Heart left ventricle (tissue), 16 donors: ENCODE measurements at regions not wholly inside any gene's neighbourhood (a gene's known extent, or its start where the extent isn't known, plus 50 kb on each side); places are given as distances from the start of the nearest gene placed in this dataset.

Source experiments
- ATAC-seq, 4 donors: fragments of 200-7000 bp; cut with Tn5 transposase; one replicate each; pipeline ENCODE4 v1.9.1; 2020 to 2022; ENCODE audit warnings: moderate library complexity in 4 of 4, mild to moderate bottlenecking in 3 of 4, moderate number of reproducible peaks in 1 of 4
- DNase-seq, 5 donors: peaks; one replicate each; pipeline ENCODE4 v3.0.0-alpha.2; 2020
- H3K27ac ChIP-seq, 12 donors: fragments of 200-600 bp; sonication (generic) in 4 of 12; one replicate each; pipeline versions ENCODE4 v1.5.0 to v1.8.0; 2016 to 2022; ENCODE audit warnings: mild to moderate bottlenecking in 2 of 12
- H3K27me3 ChIP-seq, 9 donors: fragments of 200-600 bp; sonication (generic) in 2 of 9; one replicate each; pipeline versions ENCODE4 v1.5.1 to v1.8.0; 2016 to 2022; ENCODE audit warnings: mild to moderate bottlenecking in 3 of 9
- H3K36me3 ChIP-seq, 9 donors: fragments of 200-600 bp; sonication (generic) in 2 of 9; one replicate each; pipeline versions ENCODE4 v1.5.0 to v1.8.0; 2018 to 2022; ENCODE audit warnings: mild to moderate bottlenecking in 2 of 9
- H3K4me1 ChIP-seq, 12 donors: fragments of 200-600 bp; sonication (generic) in 4 of 12; one replicate each; pipeline versions ENCODE4 v1.5.0 to v1.8.0; 2016 to 2022; ENCODE audit warnings: mild to moderate bottlenecking in 3 of 12
- H3K4me3 ChIP-seq, 12 donors: fragments of 200-600 bp; sonication (generic) in 4 of 12; one replicate each; pipeline versions ENCODE4 v1.5.0 to v1.8.0; 2017 to 2022; ENCODE audit warnings: mild to moderate bottlenecking in 9 of 12, moderate library complexity in 4 of 12
- H3K9me3 ChIP-seq, 12 donors: fragments of 200-600 bp; sonication (generic) in 4 of 12; one replicate each; pipeline versions ENCODE4 v1.5.0 to v1.8.0; 2016 to 2022; ENCODE audit warnings: mild to moderate bottlenecking in 1 of 12
- CTCF ChIP-seq, 12 donors: fragments of 200-600 bp; sonication (generic) in 4 of 12; IDR thresholded peaks; one replicate each; pipeline versions ENCODE4 v1.5.0 to v1.8.0; 2018 to 2022; ENCODE audit warnings: antibody characterized with exemption in 12 of 12, mild to moderate bottlenecking in 5 of 12
- POLR2A ChIP-seq, 2 donors: fragments of 450-650 bp; IDR thresholded peaks; one replicate each; pipeline ENCODE4 v1.6.1; 2017; ENCODE audit warnings: antibody characterized with exemption in 2 of 2, mild to moderate bottlenecking in 2 of 2, moderate library complexity in 2 of 2
- WGBS, 4 donors: extraction: QIAGEN DNeasy Blood & Tissue Kit in 2 of 4; methylation state at CpG; one replicate each; pipeline versions ENCODE4 v1.1.5 to v1.1.7; 2013 to 2018; 5-methylcytosine and 5-hydroxymethylcytosine counted together
- intact Hi-C, 10 donors: fragments of 100-400 bp; cut with DNase I; formaldehyde crosslinking; loops; one replicate each; pipeline versions ENCODE4 v1.11.1 to v1.14.2; 2022
- donor health status: ischemic (EF 13 %, LVEDD 7.1; RV severe dilation, severe dysfunction).
- donor health status: healthy with polysubstance abuse.
- donor health status: DM: no; HTN: yes; CAD: no.
- donor health status: DM: no; HTN: no; CAD: no.
- donor health status: ischemic (EF 25% LVEDD 6.9; RV normal size, moderate dysfunction).
- donor health status: ischemic (EF 25% LVEDD 5.7; RV mildly dilated, moderate dysfunction).
- donor health status: healthy.
- donor health status: DM: yes; HTN: yes; CAD: no.
- donor health status: ischemic (EF 35%, LVEDD 5.7; RV mildly dilated, moderate dysfunction).
- donor health status: nonischemic (EF 11% LVEDD 7.7; RV severe dilation, severe dysfunction).
- donor health status: DM: yes; HTN: yes; CAD: no.
- donor health status: PGD.
- donor health status: ischemic (EF 29% LVEDD 5.4; RV normal size, mild dysfunction).
- donor health status: nonischemic (EF 23%, LVEDD 6.1; RV moderate dilation, normal function).

DNA sequence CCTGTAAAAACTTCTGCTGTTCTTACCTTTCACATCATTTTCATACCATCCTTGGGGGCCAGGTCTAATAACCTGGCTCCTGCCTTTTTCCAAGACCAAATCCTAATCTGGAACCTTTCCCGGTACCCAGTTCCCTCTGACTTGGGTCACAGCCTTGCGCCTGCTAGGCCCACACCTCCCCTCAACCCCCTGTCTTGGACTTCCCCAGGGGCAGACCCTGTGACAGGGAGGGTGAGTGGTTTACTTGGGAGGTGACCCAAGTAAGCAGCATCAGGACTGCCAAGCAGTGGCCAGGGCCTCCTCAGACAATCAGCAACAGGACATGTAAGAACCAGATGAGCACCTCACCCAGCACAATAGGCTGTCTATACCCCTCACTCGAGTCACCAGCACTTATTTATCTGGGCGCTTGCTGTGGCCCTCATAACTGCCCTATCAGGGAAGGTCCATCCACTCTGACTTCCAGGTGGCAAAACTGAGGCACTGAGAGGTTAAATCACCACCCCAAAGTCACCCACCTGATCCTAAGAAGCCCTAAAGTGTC, 124.7 kb downstream of the MATN1 start:
- no peak overlapping the region for H3K4me3 ChIP-seq
- peaks cover 0 to 39% (median 2%) of the 10 kb centered on the region in 9 donors for H3K27me3 ChIP-seq
- H3K9me3 ChIP-seq, result peaks cover 0 to 10% (median 0%) of the 10 kb centered on the region in 12 donors
- DNase-seq (no peak), ATAC-seq (no peak)
- 83 to 97% (median 87%) methylated on average over 3 to 4 of the region's 4 CpGs for WGBS, 4 donors
- intact Hi-C loops, result no loop called here
- H3K27ac ChIP-seq, result no peak overlapping the region
- no peaks in the 10 kb centered on the region for H3K36me3 ChIP-seq
- TF ChIP-seq CTCF (IDR thresholded peaks at IDR 0.05) (no peak), POLR2A (IDR thresholded peaks at IDR 0.05) (no peak)
- H3K4me1 ChIP-seq, result no peaks in the 10 kb centered on the region

DNA sequence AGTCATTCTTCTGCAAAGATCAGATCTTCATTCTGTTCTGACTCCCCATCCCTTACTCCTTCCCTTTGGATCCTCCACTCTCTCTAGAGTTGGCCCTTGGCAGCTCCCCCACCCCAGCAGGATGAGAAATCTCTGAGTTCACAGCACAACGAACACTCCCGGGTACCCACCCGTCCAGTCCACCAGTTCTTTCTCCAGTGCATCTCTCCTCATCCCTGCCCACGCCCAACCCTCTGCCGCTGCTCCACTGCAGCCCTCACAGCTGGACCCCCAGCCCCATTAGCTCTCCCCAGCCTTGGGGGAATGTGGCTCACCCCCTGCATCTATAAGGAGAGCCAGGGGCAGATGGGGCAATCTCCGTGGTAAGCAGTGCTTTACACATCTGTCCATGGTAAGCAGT, 125.7 kb downstream of the MATN1 start:
- Histone ChIP-seq H3K36me3 (no peaks in the 10 kb centered on the region), H3K27ac (no peak overlapping the region), H3K9me3 (peaks cover 0 to 10% (median under 1%) of the 10 kb centered on the region in 12 donors), H3K27me3 (peaks cover 0 to 39% (median 2%) of the 10 kb centered on the region in 9 donors), H3K4me3 (no peak overlapping the region), H3K4me1 (no peaks in the 10 kb centered on the region)
- intact Hi-C loops, result no loop called here
- TF ChIP-seq POLR2A (IDR thresholded peaks at IDR 0.05) (no peak), CTCF (IDR thresholded peaks at IDR 0.05) (no peak)
- ATAC-seq (no peak), DNase-seq (no peak)
- 55 to 62% (median 62%) methylated on average over 6 of the region's 6 CpGs for WGBS, 4 donors

- Histone ChIP-seq H3K27me3 (peaks cover 0 to 39% (median 2%) of the 10 kb centered on the region in 9 donors), H3K36me3 (no peaks in the 10 kb centered on the region), H3K4me3 (no peak overlapping the region), H3K9me3 (peaks cover 0 to 15% (median 4%) of the 10 kb centered on the region in 12 donors), H3K27ac (no peak overlapping the region), H3K4me1 (no peaks in the 10 kb centered on the region)
- 68 to 79% (median 71%) methylated on average over 6 of the region's 6 CpGs for WGBS, 4 donors
- intact Hi-C loops, result no loop called here
- TF ChIP-seq CTCF (IDR thresholded peaks at IDR 0.05) (no peak), POLR2A (IDR thresholded peaks at IDR 0.05) (no peak)
- ATAC-seq, result no peak
- no peak for DNase-seq
These were observed 126.5 kb downstream of the MATN1 start for GRCh38 chr1:30596891-30597290.

- no peak for ATAC-seq
- TF ChIP-seq CTCF (IDR thresholded peaks at IDR 0.05), result no peak
- no peak for TF ChIP-seq POLR2A (IDR thresholded peaks at IDR 0.05)
- Histone ChIP-seq H3K27ac (no peak overlapping the region), H3K36me3 (no peaks in the 10 kb centered on the region), H3K4me3 (no peak overlapping the region), H3K27me3 (peaks cover 0 to 39% (median 2%) of the 10 kb centered on the region in 9 donors), H3K4me1 (no peaks in the 10 kb centered on the region), H3K9me3 (peaks cover 0 to 15% (median 4%) of the 10 kb centered on the region in 12 donors)
- intact Hi-C loops, result no loop called here
- 50 to 65% (median 60%) methylated on average over 1 of the region's 1 CpG for WGBS, 4 donors
- no peak for DNase-seq
These were observed 126.9 kb downstream of the MATN1 start for GRCh38 chr1:30596470-30596869.
